ENCODE measurements at regions not wholly inside any gene's neighbourhood (a gene's known extent, or its start where the extent isn't known, plus 50 kb on each side); places are given as distances from the start of the nearest gene placed in this dataset.

GRCh38 chr11:23221366-23221765, 361.1 kb upstream of the CCDC179 start:
- no peak for TF ChIP-seq CTCF (IDR thresholded peaks at IDR 0.05; ENCODE audit: insufficient read depth, low read depth, low read length)
- no peak for TF ChIP-seq EZH2 (IDR thresholded peaks at IDR 0.05; ENCODE audit: insufficient read depth, low read length)
